Activated naive CD4-positive, alpha-beta T cell treated with anti-CD3 and anti-CD28 coated beads for 36 hours (primary cell): ENCODE measurements at regions not wholly inside any gene's neighbourhood (a gene's known extent, or its start where the extent isn't known, plus 50 kb on each side); places are given as distances from the start of the nearest gene placed in this dataset.
"Not testable (repeated sequence)": the region's sequence is repeated elsewhere in the genome, so short reads cannot be mapped to it uniquely, and the experiment has no call there.

ENCODE experiments used
- CTCF ChIA-PET: fragments of 350-600 bp; sonication (Branson Sonifier 250); formaldehyde crosslinking; loops from one replicate; lab custom pipeline; 2021; ENCODE audit warnings: antibody characterized with exemption; lab: Charles Lee
- DNase-seq: peaks from one replicate; pipeline ENCODE4 v3.0.0-alpha.2; 2020
- H3K27ac Mint-ChIP-seq: one replicate; pipeline ENCODE4 v1.8.0; 2021; ENCODE audit warnings: mild to moderate bottlenecking, mixed read lengths
- H3K27me3 Mint-ChIP-seq: one replicate; pipeline ENCODE4 v1.8.0; 2021; ENCODE audit warnings: low read depth, mixed read lengths
- H3K36me3 Mint-ChIP-seq: one replicate; pipeline ENCODE4 v1.8.0; 2021; ENCODE audit warnings: low read depth, mixed read lengths
- H3K4me1 Mint-ChIP-seq: one replicate; pipeline ENCODE4 v1.8.0; 2021; ENCODE audit warnings: low read depth, mixed read lengths
- H3K4me3 Mint-ChIP-seq: one replicate; pipeline ENCODE4 v1.8.0; 2021; ENCODE audit warnings: mild to moderate bottlenecking, moderate library complexity, mixed read lengths
- H3K9me3 Mint-ChIP-seq: one replicate; pipeline ENCODE4 v1.8.0; 2021; ENCODE audit warnings: mixed read lengths
- intact Hi-C: fragments of 100-400 bp; cut with micrococcal nuclease; formaldehyde crosslinking; loops from one replicate; pipeline ENCODE4 v1.15.1; 2023

- Mint-ChIP-seq H3K4me1 (peaks cover 3% of the 10 kb centered on the region), H3K4me3 (no peak overlapping the region), H3K9me3 (peaks cover 3% of the 10 kb centered on the region), H3K27ac (no peak overlapping the region), H3K27me3 (peaks cover 18% of the 10 kb centered on the region), H3K36me3 (no peaks in the 10 kb centered on the region)
- intact Hi-C loops = no loop called here
- CTCF ChIA-PET = no interaction called here
- no peak for DNase-seq
These were observed 248.9 kb upstream of the PROK2 start for GRCh38 chr3:72033666-72034428.

- intact Hi-C loops = no loop called here
- Mint-ChIP-seq H3K27me3 (peaks cover 15% of the 10 kb centered on the region), H3K9me3 (peaks cover 2% of the 10 kb centered on the region), H3K36me3 (no peaks in the 10 kb centered on the region), H3K4me1 (peaks cover 3% of the 10 kb centered on the region), H3K27ac (no peak overlapping the region), H3K4me3 (no peak overlapping the region)
- no peak for DNase-seq
- CTCF ChIA-PET = no interaction called here
These were observed 247.6 kb upstream of the PROK2 start for GRCh38 chr3:72032441-72033135.

DNA sequence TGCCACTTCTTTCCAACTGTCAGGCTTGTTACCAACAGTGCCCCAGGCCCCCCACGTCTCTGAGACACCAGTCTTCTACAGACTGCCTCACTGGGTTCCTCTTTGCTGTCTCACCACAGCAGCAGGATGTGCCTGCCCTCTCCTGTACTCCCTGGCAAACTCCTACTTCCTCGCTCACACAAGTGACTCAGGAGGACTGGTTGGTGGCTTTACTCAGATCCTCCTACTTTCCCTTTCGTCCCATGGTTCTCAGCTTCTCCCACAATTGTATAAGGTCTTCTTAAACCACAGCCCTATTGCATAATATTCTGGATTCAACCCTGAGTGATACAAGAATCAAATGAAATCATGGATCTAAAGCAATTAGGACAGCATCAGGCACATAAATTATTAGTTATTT lies 246.6 kb upstream of the PROK2 start:
- intact Hi-C loops = loop anchor here (1.0 kb wide), 1 partner anchor 156 kb away; no protein-coding TSS in a partner anchor
- H3K36me3 Mint-ChIP-seq = no peaks in the 10 kb centered on the region
- H3K4me3 Mint-ChIP-seq = no peak overlapping the region
- H3K27ac Mint-ChIP-seq = no peak overlapping the region
- peak; percentile 23 for DNase-seq
- H3K4me1 Mint-ChIP-seq = peaks cover 3% of the 10 kb centered on the region
- H3K27me3 Mint-ChIP-seq = peaks cover 8% of the 10 kb centered on the region
- CTCF ChIA-PET = no interaction called here
- no peaks in the 10 kb centered on the region for H3K9me3 Mint-ChIP-seq

DNA sequence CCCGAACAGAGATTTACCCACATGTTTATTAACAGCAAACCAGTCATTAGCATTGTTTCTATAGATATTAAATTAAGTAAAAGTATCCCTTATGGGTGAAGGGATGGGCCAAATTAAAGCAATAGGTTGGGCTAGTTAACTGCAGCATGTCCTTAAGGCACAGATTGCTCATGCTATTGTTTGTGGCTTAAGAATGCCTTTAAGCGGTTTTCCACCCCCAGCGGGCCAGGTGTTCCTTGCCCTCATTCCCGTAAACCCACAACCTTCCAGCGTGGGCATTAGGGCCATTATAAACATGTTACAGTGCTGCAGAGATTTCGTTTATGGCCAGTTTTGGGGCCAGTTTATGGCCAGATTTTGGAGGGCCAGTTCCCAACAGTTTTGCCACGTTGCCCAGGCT lies 245.3 kb upstream of the PROK2 start:
- H3K9me3 Mint-ChIP-seq, H3K27ac Mint-ChIP-seq, H3K36me3 Mint-ChIP-seq, DNase-seq, intact Hi-C loops, CTCF ChIA-PET, H3K27me3 Mint-ChIP-seq, H3K4me1 Mint-ChIP-seq, H3K4me3 Mint-ChIP-seq: not testable (repeated sequence)

DNA sequence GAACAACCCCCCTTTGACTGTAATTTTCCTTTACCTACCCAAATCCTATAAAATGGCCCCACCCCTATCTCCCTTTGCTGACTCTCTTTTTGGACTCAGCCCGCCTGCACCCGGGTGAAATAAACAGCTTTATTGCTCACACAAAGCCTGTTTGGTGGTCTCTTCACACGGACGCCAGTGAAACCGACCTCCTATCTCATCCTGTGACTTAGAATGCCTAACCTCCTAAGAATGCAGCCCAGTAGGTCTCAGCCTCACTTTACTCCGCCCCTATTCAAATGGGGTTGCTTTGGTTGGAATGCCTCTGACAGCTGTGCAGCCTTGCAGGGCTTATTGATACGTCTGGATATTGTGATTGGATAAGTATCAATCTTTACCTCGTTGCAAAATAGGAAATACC lies 243.8 kb upstream of the PROK2 start:
- H3K9me3 Mint-ChIP-seq, H3K36me3 Mint-ChIP-seq, H3K27ac Mint-ChIP-seq, DNase-seq, H3K4me1 Mint-ChIP-seq, H3K27me3 Mint-ChIP-seq, H3K4me3 Mint-ChIP-seq, CTCF ChIA-PET, intact Hi-C loops: not testable (repeated sequence)

DNA sequence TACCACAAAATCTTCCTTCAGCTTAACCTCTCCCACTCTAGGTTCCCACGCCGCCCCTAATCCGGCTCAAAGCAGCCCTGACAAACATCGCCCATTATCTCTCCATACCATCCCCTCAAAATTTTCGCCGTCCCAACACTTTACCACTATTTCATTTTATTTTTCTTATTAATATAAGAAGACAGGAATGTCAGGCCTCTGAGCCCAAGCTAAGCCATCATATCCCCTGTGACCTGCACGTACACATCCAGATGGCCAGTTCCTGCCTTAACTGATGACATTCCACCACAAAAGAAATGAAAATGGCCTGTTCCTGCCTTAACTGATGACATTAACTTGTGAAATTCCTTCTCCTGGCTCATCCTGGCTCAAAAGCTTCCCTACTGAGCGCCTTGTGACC lies 243.4 kb upstream of the PROK2 start:
- CTCF ChIA-PET = not testable (repeated sequence)

DNA sequence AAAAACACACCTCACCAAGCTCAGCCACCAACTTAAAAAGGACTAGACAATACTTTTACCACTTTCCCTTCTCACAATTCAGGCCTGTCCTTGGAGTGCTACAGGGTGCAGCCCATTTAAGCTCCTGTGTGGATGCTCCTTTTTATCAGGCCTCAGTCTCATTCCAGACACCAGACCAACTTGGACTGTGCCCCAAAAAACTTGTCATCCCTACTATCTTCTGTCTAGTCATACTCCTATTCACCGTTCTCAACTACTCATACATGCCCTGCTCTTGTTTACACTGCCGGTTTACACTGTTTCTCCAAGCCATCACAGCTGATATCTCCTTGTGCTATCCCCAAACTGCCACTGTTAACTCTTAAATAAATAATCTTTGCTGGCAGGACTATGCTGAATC lies 242.8 kb upstream of the PROK2 start:
- intact Hi-C loops = not testable (repeated sequence)

More for the DNA sequence above, 243.4 kb upstream of the PROK2 start:
- H3K36me3 Mint-ChIP-seq, H3K4me3 Mint-ChIP-seq, H3K27ac Mint-ChIP-seq, DNase-seq, H3K4me1 Mint-ChIP-seq, intact Hi-C loops, H3K9me3 Mint-ChIP-seq, H3K27me3 Mint-ChIP-seq: not testable (repeated sequence)

DNA sequence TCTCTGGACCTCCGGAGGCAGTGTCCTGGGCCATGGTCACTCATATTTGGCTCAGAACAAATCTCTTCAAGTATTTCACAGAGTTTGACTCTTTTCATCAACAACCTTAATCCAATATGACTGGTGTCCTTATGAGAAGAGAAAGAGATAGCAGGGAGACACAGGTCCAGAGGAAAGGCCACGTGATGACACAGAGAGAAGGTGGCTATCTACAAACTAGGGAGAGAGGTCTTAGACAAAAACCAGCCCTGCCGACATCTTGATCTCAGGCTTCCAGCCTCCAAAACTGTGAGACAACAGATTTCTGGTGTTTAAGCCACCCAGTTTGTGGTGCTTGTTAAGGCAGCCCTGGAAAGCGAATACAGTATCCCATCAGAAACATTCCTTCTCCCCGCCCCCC lies 237.1 kb upstream of the PROK2 start:
- H3K9me3 Mint-ChIP-seq = peaks cover 6% of the 10 kb centered on the region
- H3K27ac Mint-ChIP-seq = no peak overlapping the region
- no peaks in the 10 kb centered on the region for H3K36me3 Mint-ChIP-seq
- H3K4me1 Mint-ChIP-seq = no peaks in the 10 kb centered on the region
- no peak for DNase-seq
- peaks cover 5% of the 10 kb centered on the region for H3K27me3 Mint-ChIP-seq
- CTCF ChIA-PET = interaction anchor here (0.7 kb wide), 1 partner anchor 33 kb away, joined by 3 read pairs; no protein-coding TSS in a partner anchor
- intact Hi-C loops = no loop called here
- H3K4me3 Mint-ChIP-seq = no peak overlapping the region

More for the DNA sequence above, 242.8 kb upstream of the PROK2 start:
- H3K27ac Mint-ChIP-seq, H3K9me3 Mint-ChIP-seq, H3K27me3 Mint-ChIP-seq, H3K4me3 Mint-ChIP-seq, H3K36me3 Mint-ChIP-seq, H3K4me1 Mint-ChIP-seq, CTCF ChIA-PET, DNase-seq: not testable (repeated sequence)

GRCh38 chr3:72021531-72021930 lies 236.6 kb upstream of the PROK2 start:
- no peak overlapping the region for H3K4me3 Mint-ChIP-seq
- no peak overlapping the region for H3K27ac Mint-ChIP-seq
- DNase-seq = no peak
- no peaks in the 10 kb centered on the region for H3K4me1 Mint-ChIP-seq
- H3K9me3 Mint-ChIP-seq = peaks cover 6% of the 10 kb centered on the region
- CTCF ChIA-PET = no interaction called here
- intact Hi-C loops = no loop called here
- no peaks in the 10 kb centered on the region for H3K36me3 Mint-ChIP-seq
- peaks cover 5% of the 10 kb centered on the region for H3K27me3 Mint-ChIP-seq

DNA sequence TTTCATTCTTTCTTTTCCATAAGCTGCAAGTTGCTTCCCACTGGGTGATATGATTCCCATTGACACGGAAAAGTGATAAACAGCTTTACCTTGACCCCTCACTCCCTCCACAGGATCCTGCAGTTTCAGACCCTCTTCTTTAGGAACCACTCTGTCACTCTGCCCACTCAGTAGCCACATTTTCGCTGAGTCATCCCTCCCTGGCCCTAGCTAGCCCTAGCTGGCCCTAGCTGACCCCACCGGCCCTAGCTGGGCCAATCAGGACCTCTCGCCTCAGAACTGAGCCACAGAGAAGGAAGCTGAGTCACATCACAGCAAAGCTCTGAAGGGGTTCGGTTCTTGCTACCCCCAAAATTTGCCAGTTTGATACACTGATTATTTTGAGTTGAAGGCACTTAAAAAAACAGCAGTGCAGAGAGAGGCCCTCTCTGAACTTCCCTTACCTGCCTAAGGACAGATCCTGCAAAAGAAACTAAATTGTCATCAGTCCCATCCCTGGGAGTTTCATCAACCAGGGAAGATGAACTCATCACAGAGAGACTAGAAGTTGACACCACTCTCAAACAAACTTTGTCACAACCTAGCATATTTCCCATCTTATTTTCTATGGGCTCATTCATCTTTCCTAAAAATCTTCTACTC lies 233.5 kb upstream of the PROK2 start:
- DNase-seq = no peak
- Mint-ChIP-seq H3K27me3 (no peaks in the 10 kb centered on the region), H3K4me3 (no peak overlapping the region), H3K27ac (no peak overlapping the region), H3K36me3 (no peaks in the 10 kb centered on the region), H3K4me1 (peaks cover 3% of the 10 kb centered on the region), H3K9me3 (no peaks in the 10 kb centered on the region)
- intact Hi-C loops = no loop called here
- CTCF ChIA-PET = no interaction called here

GRCh38 chr3:72017935-72018334 lies 233.0 kb upstream of the PROK2 start:
- intact Hi-C loops = no loop called here
- Mint-ChIP-seq H3K4me1 (peaks cover 3% of the 10 kb centered on the region), H3K27me3 (peaks cover 1% of the 10 kb centered on the region), H3K27ac (no peak overlapping the region), H3K9me3 (no peaks in the 10 kb centered on the region), H3K36me3 (no peaks in the 10 kb centered on the region), H3K4me3 (no peak overlapping the region)
- CTCF ChIA-PET = no interaction called here
- DNase-seq = no peak

DNA sequence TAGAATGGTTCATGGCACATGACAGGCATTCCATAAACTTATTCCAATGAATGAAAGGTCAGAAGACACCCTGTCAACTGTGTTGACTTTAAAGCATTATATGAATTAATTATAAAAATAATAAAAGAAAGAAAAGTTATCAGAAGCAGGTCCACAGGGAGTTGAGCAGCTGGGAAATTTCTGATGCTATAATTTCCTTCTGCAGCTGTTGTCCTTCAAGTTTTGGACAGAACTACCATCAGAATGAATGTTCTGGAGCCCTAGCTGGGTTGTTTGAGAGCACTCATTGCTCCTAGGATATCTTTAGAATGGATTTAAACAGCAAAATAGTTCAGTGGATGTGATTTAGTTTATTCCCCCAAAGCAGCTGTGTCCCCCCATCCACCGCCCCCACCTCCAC lies 232.4 kb upstream of the PROK2 start:
- intact Hi-C loops = no loop called here
- Mint-ChIP-seq H3K4me1 (peaks cover 3% of the 10 kb centered on the region), H3K27me3 (peaks cover 4% of the 10 kb centered on the region), H3K4me3 (no peak overlapping the region), H3K9me3 (no peaks in the 10 kb centered on the region), H3K27ac (no peak overlapping the region), H3K36me3 (no peaks in the 10 kb centered on the region)
- DNase-seq = no peak
- CTCF ChIA-PET = no interaction called here
